PC-9 (cell line): ENCODE measurements at regions not wholly inside any gene's neighbourhood (a gene's known extent, or its start where the extent isn't known, plus 50 kb on each side); places are given as distances from the start of the nearest gene placed in this dataset.
"Not testable (repeated sequence)": the region's sequence is repeated elsewhere in the genome, so short reads cannot be mapped to it uniquely, and the experiment has no call there.

ENCODE experiments used
- BruUV-seq: library from RNA; stranded (reverse); fragments of 400-500 nt; replicated peaks from 2 replicates; lab custom pipeline; 2021; lab: Mats Ljungman, UMichigan
- CTCF ChIA-PET: fragments of 300-600 bp; sonication (Branson Sonifier 250); formaldehyde crosslinking; loops from one replicate; lab custom pipeline; 2022; ENCODE audit warnings: antibody characterized with exemption; lab: Charles Lee
- POLR2A ChIA-PET: fragments of 300-600 bp; sonication (Branson Sonifier 250); formaldehyde crosslinking; loops from one replicate; lab custom pipeline; 2022; ENCODE audit warnings: antibody characterized with exemption; ENCODE audit not compliant: unreplicated experiment; lab: Charles Lee
- DNase-seq, 2 experiments: peaks; one replicate each; pipeline versions ENCODE4 v3.0.0 to v3.0.0-alpha.2; 2015 to 2022; ENCODE audit warnings: mixed read lengths in 1 of 2
- H2AFZ ChIP-seq: fragments of 200-600 bp; sonication (generic); 2 replicates; pipeline ENCODE4 v1.8.1; 2017; ENCODE audit warnings: antibody characterized with exemption
- H3F3A ChIP-seq: fragments of 200-600 bp; sonication (generic); 2 replicates; pipeline ENCODE4 v1.8.1; 2017; ENCODE audit warnings: antibody characterized with exemption, mild to moderate bottlenecking, low read depth; ENCODE audit not compliant: insufficient read depth
- H3K27ac ChIP-seq: fragments of 200-600 bp; sonication (generic); 2 replicates; pipeline ENCODE4 v1.6.1; 2016; ENCODE audit warnings: mixed run types
- H3K27me3 ChIP-seq: fragments of 200-600 bp; sonication (generic); 2 replicates; pipeline ENCODE4 v1.6.1; 2016; ENCODE audit warnings: low read depth, mixed run types; ENCODE audit not compliant: insufficient read depth
- H3K36me3 ChIP-seq: fragments of 200-600 bp; sonication (generic); 2 replicates; pipeline ENCODE4 v1.6.1; 2016; ENCODE audit warnings: low read depth, mixed run types
- H3K4me1 ChIP-seq: fragments of 200-600 bp; sonication (generic); replicated peaks from 2 replicates; pipeline ENCODE4 v1.6.1; 2016; ENCODE audit warnings: mixed run types; ENCODE audit not compliant: insufficient read depth
- H3K4me2 ChIP-seq: fragments of 200-600 bp; sonication (generic); 2 replicates; pipeline ENCODE4 v1.6.1; 2017; ENCODE audit warnings: mixed run types
- H3K4me3 ChIP-seq: fragments of 200-600 bp; sonication (generic); 2 replicates; pipeline ENCODE4 v1.6.1; 2016; ENCODE audit warnings: mixed run types
- H3K79me2 ChIP-seq: fragments of 200-600 bp; sonication (generic); 2 replicates; pipeline ENCODE4 v1.6.1; 2017; ENCODE audit warnings: low read depth, mixed run types
- H3K9me2 ChIP-seq: fragments of 200-600 bp; sonication (generic); 2 replicates; pipeline ENCODE4 v1.8.1; 2017; ENCODE audit warnings: mild to moderate bottlenecking; ENCODE audit not compliant: insufficient read depth
- H3K9me3 ChIP-seq: fragments of 200-600 bp; sonication (generic); 2 replicates; pipeline ENCODE4 v1.8.1; 2016; ENCODE audit warnings: low read depth; ENCODE audit not compliant: insufficient read depth
- H4K20me1 ChIP-seq: fragments of 200-600 bp; sonication (generic); 2 replicates; pipeline ENCODE4 v1.8.1; 2017; ENCODE audit not compliant: insufficient read depth
- CTCF ChIP-seq: fragments of 200-600 bp; sonication (generic); conservative IDR thresholded peaks from 2 replicates; pipeline ENCODE4 v1.6.1; 2017; ENCODE audit warnings: mixed run types, antibody characterized with exemption, mild to moderate bottlenecking, moderate library complexity
- EZH2 ChIP-seq: fragments of 200-600 bp; sonication (generic); IDR thresholded peaks from 2 replicates; pipeline ENCODE4 v1.8.0; 2017; ENCODE audit warnings: antibody characterized with exemption, low read depth
- intact Hi-C: fragments of 100-400 bp; cut with micrococcal nuclease; formaldehyde crosslinking; loops from one replicate; pipeline ENCODE4 v1.10.0; 2022; ENCODE audit not compliant: unreplicated experiment

- no peaks in the 10 kb centered on the region for H3K9me3 ChIP-seq
- H3K27ac ChIP-seq, result no peak overlapping the region
- H3K4me3 ChIP-seq, result no peak overlapping the region
- no peak for DNase-seq
- H3K27me3 ChIP-seq, result no peaks in the 10 kb centered on the region
- intact Hi-C loops, result no loop called here
- no peaks in the 10 kb centered on the region for H3K36me3 ChIP-seq
- no peaks in the 10 kb centered on the region for H4K20me1 ChIP-seq
- H2AFZ ChIP-seq, result no peak overlapping the region
- no peaks in the 10 kb centered on the region for H3K79me2 ChIP-seq
- no peak overlapping the region for H3K4me2 ChIP-seq
- TF ChIP-seq CTCF, result no peak
- no peak for TF ChIP-seq EZH2
- H3F3A ChIP-seq, result no peaks in the 10 kb centered on the region
- no peaks in the 10 kb centered on the region for H3K4me1 ChIP-seq
- no TSS peak for BruUV-seq
- ChIA-PET CTCF (no interaction called here), POLR2A (no interaction called here)
- no peaks in the 10 kb centered on the region for H3K9me2 ChIP-seq
Measured at GRCh38 chr9:17081351-17081750, 53.5 kb upstream of the CNTLN start.

- Histone ChIP-seq H3K4me1 (no peaks in the 10 kb centered on the region), H4K20me1 (no peaks in the 10 kb centered on the region), H3K4me3 (no peak overlapping the region), H3K9me3 (no peaks in the 10 kb centered on the region), H3K36me3 (no peaks in the 10 kb centered on the region), H3K4me2 (no peak overlapping the region), H3F3A (no peaks in the 10 kb centered on the region), H3K9me2 (no peaks in the 10 kb centered on the region), H3K27ac (no peak overlapping the region), H3K79me2 (no peaks in the 10 kb centered on the region), H2AFZ (no peak overlapping the region), H3K27me3 (no peaks in the 10 kb centered on the region)
- ChIA-PET CTCF (no interaction called here), POLR2A (no interaction called here)
- no peak for TF ChIP-seq CTCF
- TF ChIP-seq EZH2, result no peak
- BruUV-seq, result no TSS peak
- no peak for DNase-seq
- intact Hi-C loops, result no loop called here
Measured at GRCh38 chr9:17075758-17076485, 58.9 kb upstream of the CNTLN start.

- no peaks in the 10 kb centered on the region for H3K9me3 ChIP-seq
- H3F3A ChIP-seq, result no peaks in the 10 kb centered on the region
- no peak overlapping the region for H3K4me3 ChIP-seq
- no TSS peak for BruUV-seq
- CTCF ChIA-PET, result no interaction called here
- no peak overlapping the region for H3K4me2 ChIP-seq
- H3K9me2 ChIP-seq, result no peaks in the 10 kb centered on the region
- POLR2A ChIA-PET, result no interaction called here
- no peak overlapping the region for H2AFZ ChIP-seq
- TF ChIP-seq EZH2 (no peak), CTCF (no peak)
- no peaks in the 10 kb centered on the region for H3K79me2 ChIP-seq
- intact Hi-C loops, result no loop called here
- no peaks in the 10 kb centered on the region for H3K4me1 ChIP-seq
- no peaks in the 10 kb centered on the region for H3K36me3 ChIP-seq
- no peaks in the 10 kb centered on the region for H4K20me1 ChIP-seq
- H3K27ac ChIP-seq, result no peak overlapping the region
- no peak for DNase-seq
- H3K27me3 ChIP-seq, result no peaks in the 10 kb centered on the region
Measured at GRCh38 chr9:17075146-17075757, 59.6 kb upstream of the CNTLN start.

- BruUV-seq, POLR2A ChIA-PET, H3K4me1 ChIP-seq, H3F3A ChIP-seq, H3K9me3 ChIP-seq, H3K4me3 ChIP-seq, DNase-seq, H3K27me3 ChIP-seq, CTCF ChIA-PET, H3K9me2 ChIP-seq, H4K20me1 ChIP-seq, H3K79me2 ChIP-seq, H2AFZ ChIP-seq, H3K4me2 ChIP-seq, H3K27ac ChIP-seq, intact Hi-C loops, H3K36me3 ChIP-seq: not testable (repeated sequence)
Measured at GRCh38 chr9:17072563-17072962, 62.3 kb upstream of the CNTLN start.
